GM12875 (cell line): ENCODE measurements at regions not wholly inside any gene's neighbourhood (a gene's known extent, or its start where the extent isn't known, plus 50 kb on each side); places are given as distances from the start of the nearest gene placed in this dataset.

Experiments used
- H3K4me3 ChIP-seq: one replicate; pipeline ENCODE4 v1.5.1; 2011; ENCODE audit warnings: low read depth, low read length, control low read depth
- CTCF ChIP-seq: IDR thresholded peaks from 2 replicates; pipeline ENCODE4 v1.5.1; 2011; ENCODE audit warnings: low read depth, mild to moderate bottlenecking, control low read depth, inconsistent platforms, low read length, moderate library complexity, borderline replicate concordance; ENCODE audit not compliant: insufficient read depth

DNA sequence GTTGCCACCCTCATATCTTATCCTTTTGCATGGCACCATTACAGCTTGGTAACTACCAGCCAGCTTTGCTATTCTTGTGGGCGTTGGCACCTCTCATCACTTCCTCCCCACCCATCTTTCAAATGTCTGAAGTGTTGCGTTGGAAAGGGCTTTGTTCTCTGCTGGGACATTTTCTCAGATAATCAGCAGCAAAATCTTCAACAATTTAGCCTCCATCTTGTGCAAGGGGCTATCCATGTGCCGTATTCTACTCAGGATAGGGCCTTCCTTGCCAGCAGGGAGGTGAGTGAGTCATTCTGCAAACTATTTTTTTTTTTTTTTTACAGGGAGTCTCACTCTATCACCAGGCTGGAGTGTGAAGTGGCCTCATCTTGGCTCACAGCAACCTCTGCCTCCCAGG is 62.1 kb upstream of the NUDT12 start:
- H3K4me3 ChIP-seq: no peak overlapping the region
- no peak for TF ChIP-seq CTCF

GRCh38 chr5:103624035-103624480 is 61.5 kb upstream of the NUDT12 start:
- no peak overlapping the region for H3K4me3 ChIP-seq
- no peak for TF ChIP-seq CTCF

DNA sequence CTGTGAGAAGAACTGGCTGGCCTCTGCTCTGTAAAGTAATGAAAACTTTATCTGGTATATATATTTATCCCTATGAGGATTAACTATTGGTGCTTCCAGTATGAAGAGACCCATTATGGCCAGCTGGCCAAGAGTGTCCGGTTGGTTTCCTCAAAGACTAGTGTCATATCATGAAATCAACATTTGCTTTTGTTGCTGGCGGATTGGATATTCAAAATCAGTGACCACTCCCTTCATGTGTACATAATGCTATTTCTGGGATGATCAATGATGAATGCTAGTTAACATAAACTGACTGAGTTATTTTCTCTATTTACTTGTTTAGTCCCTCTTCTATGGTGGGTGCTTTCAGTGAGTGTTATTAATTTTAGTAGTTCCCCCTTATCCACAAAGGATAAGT is 60.8 kb upstream of the NUDT12 start:
- TF ChIP-seq CTCF: no peak
- no peak overlapping the region for H3K4me3 ChIP-seq

DNA sequence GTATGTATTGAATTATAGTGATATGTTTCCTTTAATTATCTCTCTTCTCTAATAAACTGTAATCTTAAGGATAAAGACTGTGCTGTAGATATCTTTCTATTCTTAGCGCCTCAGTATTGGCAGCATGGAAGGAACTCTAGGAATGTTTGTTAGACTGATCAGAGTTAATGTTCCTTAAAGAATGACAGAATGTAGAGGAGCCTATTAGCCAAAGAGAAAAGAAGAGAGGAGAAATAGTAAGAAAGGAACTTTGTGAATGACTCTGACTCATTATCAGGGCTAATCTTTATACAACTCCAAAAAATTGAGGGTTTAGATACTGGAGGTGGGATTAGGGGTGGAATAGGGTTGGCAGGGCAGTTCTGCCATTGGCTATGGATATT is 59.0 kb upstream of the NUDT12 start:
- no peak for TF ChIP-seq CTCF
- no peak overlapping the region for H3K4me3 ChIP-seq

DNA sequence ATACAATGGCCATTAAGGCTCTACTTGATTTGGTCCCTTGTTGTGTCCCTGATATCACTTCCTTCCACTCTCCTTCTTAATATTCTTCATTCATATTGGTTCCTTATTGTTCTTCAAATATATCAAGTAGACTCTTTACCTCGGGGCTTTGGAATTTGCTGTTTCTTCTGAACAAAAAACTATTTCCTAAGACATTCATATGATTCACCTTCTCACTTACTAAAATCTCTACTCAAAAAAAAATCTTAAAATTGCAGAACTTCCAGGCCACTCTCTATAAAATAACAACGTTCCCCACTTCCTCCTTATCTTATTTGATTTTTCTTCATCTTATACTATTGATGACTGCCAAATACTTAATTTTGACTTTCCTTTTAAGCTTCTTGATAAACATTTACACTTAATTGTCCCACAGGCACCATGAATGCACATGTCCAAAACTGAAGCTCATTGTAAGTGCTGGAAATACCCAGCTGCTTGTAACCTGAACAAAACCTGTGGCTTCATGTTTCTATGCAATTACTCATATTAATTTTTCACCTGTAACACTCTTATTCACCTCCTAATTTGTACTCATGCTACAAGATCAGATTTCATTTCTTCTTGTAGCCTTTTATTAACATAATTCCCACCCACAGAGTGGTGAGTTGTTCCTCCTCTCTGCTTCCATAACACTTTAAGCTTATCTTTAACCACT is 58.4 kb upstream of the NUDT12 start:
- no peak overlapping the region for H3K4me3 ChIP-seq
- no peak for TF ChIP-seq CTCF

- TF ChIP-seq CTCF: no peak
- no peak overlapping the region for H3K4me3 ChIP-seq
Observed at GRCh38 chr5:103617913-103618312, 55.3 kb upstream of the NUDT12 start.

DNA sequence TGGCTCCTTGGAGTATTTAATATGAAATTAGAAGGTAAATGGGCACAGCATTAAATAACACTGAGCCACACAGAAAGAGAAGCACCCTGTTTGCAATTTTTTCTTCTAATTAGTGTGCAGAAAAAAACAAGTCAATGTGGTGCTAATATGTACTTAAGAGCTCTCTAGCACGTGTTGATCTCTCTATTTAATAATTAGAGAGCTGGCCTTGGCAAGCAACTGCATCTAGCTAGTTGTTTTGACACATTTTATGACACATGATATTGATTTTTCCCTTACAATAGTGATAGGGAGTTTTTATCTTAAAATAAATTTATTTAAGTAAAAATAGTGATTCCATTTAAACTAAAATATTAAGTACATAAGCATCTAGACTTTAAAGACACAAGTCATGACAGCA is 54.5 kb upstream of the NUDT12 start:
- TF ChIP-seq CTCF: no peak
- no peak overlapping the region for H3K4me3 ChIP-seq
